WTC11 (cell line): ENCODE measurements at regions not wholly inside any gene's neighbourhood (a gene's known extent, or its start where the extent isn't known, plus 50 kb on each side); places are given as distances from the start of the nearest gene placed in this dataset.

Experiments used
- ATAC-seq: fragments of 200-7000 bp; cut with Tn5 transposase; 2 replicates; pipeline ENCODE4 v1.10.0; 2021; ENCODE audit warnings: mild to moderate bottlenecking, moderate library complexity
- CTCF ChIA-PET: fragments of 300-600 bp; sonication (Branson Sonifier 250); formaldehyde crosslinking; loops from one replicate; lab custom pipeline; 2021; ENCODE audit warnings: antibody characterized with exemption; lab: Charles Lee
- POLR2A ChIA-PET: fragments of 350-600 bp; sonication (Branson Sonifier 250); formaldehyde crosslinking; loops from one replicate; lab custom pipeline; 2021; ENCODE audit warnings: antibody characterized with exemption; lab: Charles Lee
- DNase-seq: peaks from one replicate; pipeline ENCODE4 v3.0.0; 2021; ENCODE audit warnings: low spot score
- H3K27ac Mint-ChIP-seq: 2 replicates; pipeline ENCODE4 v1.8.0; 2021; ENCODE audit warnings: mixed read lengths
- H3K27me3 Mint-ChIP-seq: 2 replicates; pipeline ENCODE4 v1.8.0; 2021; ENCODE audit warnings: low read depth, mild to moderate bottlenecking, moderate library complexity, mixed read lengths
- H3K36me3 Mint-ChIP-seq: 2 replicates; pipeline ENCODE4 v1.8.0; 2021; ENCODE audit warnings: mixed read lengths
- H3K4me1 Mint-ChIP-seq: 2 replicates; pipeline ENCODE4 v1.8.0; 2022; ENCODE audit warnings: mixed read lengths
- H3K4me3 Mint-ChIP-seq: 2 replicates; pipeline ENCODE4 v1.8.0; 2021; ENCODE audit warnings: mild to moderate bottlenecking, moderate library complexity, mixed read lengths
- H3K9me3 Mint-ChIP-seq: 2 replicates; pipeline ENCODE4 v1.8.0; 2021; ENCODE audit warnings: mixed read lengths
- AFF4 ChIP-seq: sonication (generic); formaldehyde crosslinking; IDR thresholded peaks from 2 replicates; pipeline ENCODE4 v1.8.1; 2023; ENCODE audit warnings: mild to moderate bottlenecking, missing genetic modification reagents, borderline replicate concordance
- ATF1 ChIP-seq: sonication (generic); formaldehyde crosslinking; IDR thresholded peaks from 2 replicates; pipeline ENCODE4 v1.8.1; 2023; ENCODE audit warnings: mild to moderate bottlenecking, moderate library complexity, missing genetic modification reagents
- FOXJ3 ChIP-seq: sonication (generic); formaldehyde crosslinking; IDR thresholded peaks from 2 replicates; pipeline ENCODE4 v1.9.0; 2021; ENCODE audit warnings: missing genetic modification reagents, mild to moderate bottlenecking, borderline replicate concordance
- FOXP1 ChIP-seq: sonication (generic); formaldehyde crosslinking; IDR thresholded peaks from 2 replicates; pipeline ENCODE4 v1.8.0; 2022; ENCODE audit warnings: missing genetic modification reagents, mild to moderate bottlenecking, moderate library complexity, borderline replicate concordance
- GTF2I ChIP-seq: fragments of 250-450 bp; sonication (Bioruptor Pico); conservative IDR thresholded peaks from 2 replicates; pipeline ENCODE4 v1.4.0; 2021; ENCODE audit warnings: mild to moderate bottlenecking
- JUN ChIP-seq: sonication (generic); formaldehyde crosslinking; IDR thresholded peaks from 2 replicates; pipeline ENCODE4 v1.8.0; 2023; ENCODE audit warnings: mild to moderate bottlenecking, missing genetic modification reagents
- NFATC4 ChIP-seq: fragments of 250-450 bp; sonication (Bioruptor Pico); IDR thresholded peaks from 2 replicates; pipeline ENCODE4 v1.9.0; 2021; ENCODE audit warnings: mild to moderate bottlenecking
- NR2C2 ChIP-seq: sonication (generic); formaldehyde crosslinking; IDR thresholded peaks from 2 replicates; pipeline ENCODE4 v1.8.0; 2022; ENCODE audit warnings: mild to moderate bottlenecking, missing genetic modification reagents
- RORB ChIP-seq: fragments of 250-450 bp; sonication (Bioruptor Pico); IDR thresholded peaks from 2 replicates; pipeline ENCODE4 v1.9.0; 2021; ENCODE audit warnings: mild to moderate bottlenecking
- STAT6 ChIP-seq: sonication (generic); formaldehyde crosslinking; conservative IDR thresholded peaks from 2 replicates; pipeline ENCODE4 v1.8.1; 2023; ENCODE audit warnings: mild to moderate bottlenecking, low read depth, missing genetic modification reagents, moderate library complexity
- ZNF317 ChIP-seq: sonication (generic); formaldehyde crosslinking; IDR thresholded peaks from 2 replicates; pipeline ENCODE4 v1.8.1; 2023; ENCODE audit warnings: low read depth, mild to moderate bottlenecking, moderate library complexity, missing genetic modification reagents, borderline replicate concordance
- TF ChIP-seq, protein P1 (sequence below): fragments of 250-450 bp; sonication (Bioruptor Pico); IDR thresholded peaks from 2 replicates; pipeline ENCODE4 v1.8.0; 2021; ENCODE audit warnings: mild to moderate bottlenecking

GRCh38 chr6:167470836-167471547 is 146.1 kb downstream of the TTLL2 start:
- Mint-ChIP-seq H3K9me3 (no peaks in the 10 kb centered on the region), H3K4me3 (no peak overlapping the region)
- DNase-seq (no peak), ATAC-seq (no peak)
- POLR2A ChIA-PET = no interaction called here
- no peak for TF ChIP-seq FOXJ3 (CRISPR knock-in tag)
- TF ChIP-seq FOXP1 (CRISPR knock-in tag) = no peak
- TF ChIP-seq, all 79 proteins: peak for 0
- Mint-ChIP-seq H3K27me3 (peaks cover 2% of the 10 kb centered on the region; the same call in 1 of the 2 replicates), H3K4me1 (peaks cover 46% of the 10 kb centered on the region), H3K27ac (no peak overlapping the region), H3K36me3 (no peaks in the 10 kb centered on the region)
- CTCF ChIA-PET = no interaction called here

- H3K36me3 Mint-ChIP-seq = no peaks in the 10 kb centered on the region
- H3K4me1 Mint-ChIP-seq = peaks cover 52% of the 10 kb centered on the region
- peaks cover 2% of the 10 kb centered on the region; the same call in 1 of the 2 replicates for H3K27me3 Mint-ChIP-seq
- no peaks in the 10 kb centered on the region for H3K9me3 Mint-ChIP-seq
- no peak overlapping the region for H3K27ac Mint-ChIP-seq
- no peak for TF ChIP-seq NR2C2 (CRISPR knock-in tag)
- no peak for TF ChIP-seq GTF2I (CRISPR knock-in tag)
- DNase-seq (no peak), ATAC-seq (no peak)
- CTCF ChIA-PET = no interaction called here
- H3K4me3 Mint-ChIP-seq = no peak overlapping the region
- POLR2A ChIA-PET = no interaction called here
These were observed 146.7 kb downstream of the TTLL2 start for GRCh38 chr6:167471548-167471930.

DNA sequence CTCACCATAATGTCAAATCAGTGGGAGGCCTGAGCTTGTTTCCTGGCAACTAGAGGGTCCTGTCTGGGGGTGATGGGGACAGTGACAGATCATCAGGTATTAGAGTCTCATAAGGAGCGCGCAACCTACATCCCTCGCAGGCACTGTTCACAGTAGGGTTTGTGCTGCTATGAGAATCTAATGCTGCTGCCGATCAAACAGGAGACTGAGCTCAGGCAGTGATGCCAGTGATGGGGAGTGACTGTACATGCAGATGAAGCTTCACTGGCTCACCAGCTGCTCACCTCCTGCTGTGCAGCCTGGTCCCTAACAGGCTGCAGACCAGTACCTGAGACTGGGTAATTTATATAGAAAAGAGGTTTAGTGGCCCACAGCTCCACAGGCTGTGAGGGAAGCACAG is 147.3 kb downstream of the TTLL2 start:
- no peak for TF ChIP-seq RORB (CRISPR knock-in tag)
- no peak for TF ChIP-seq AFF4 (CRISPR knock-in tag)
- TF ChIP-seq ZNF317 = no peak
- TF ChIP-seq, protein P1, sequence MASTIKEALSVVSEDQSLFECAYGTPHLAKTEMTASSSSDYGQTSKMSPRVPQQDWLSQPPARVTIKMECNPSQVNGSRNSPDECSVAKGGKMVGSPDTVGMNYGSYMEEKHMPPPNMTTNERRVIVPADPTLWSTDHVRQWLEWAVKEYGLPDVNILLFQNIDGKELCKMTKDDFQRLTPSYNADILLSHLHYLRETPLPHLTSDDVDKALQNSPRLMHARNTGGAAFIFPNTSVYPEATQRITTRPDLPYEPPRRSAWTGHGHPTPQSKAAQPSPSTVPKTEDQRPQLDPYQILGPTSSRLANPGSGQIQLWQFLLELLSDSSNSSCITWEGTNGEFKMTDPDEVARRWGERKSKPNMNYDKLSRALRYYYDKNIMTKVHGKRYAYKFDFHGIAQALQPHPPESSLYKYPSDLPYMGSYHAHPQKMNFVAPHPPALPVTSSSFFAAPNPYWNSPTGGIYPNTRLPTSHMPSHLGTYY (CRISPR knock-in tag) = no peak
- TF ChIP-seq STAT6 = no peak
- TF ChIP-seq ATF1 (CRISPR knock-in tag) = no peak
- TF ChIP-seq JUN (CRISPR knock-in tag) = no peak
- TF ChIP-seq NFATC4 (CRISPR knock-in tag) = no peak
- TF ChIP-seq, all 79 proteins: peak for 0
- Mint-ChIP-seq H3K9me3 (no peaks in the 10 kb centered on the region), H3K27ac (no peak overlapping the region), H3K27me3 (peaks cover 2% of the 10 kb centered on the region; the same call in 1 of the 2 replicates), H3K4me1 (peaks cover 56% of the 10 kb centered on the region), H3K4me3 (no peak overlapping the region), H3K36me3 (no peaks in the 10 kb centered on the region)
- ATAC-seq = no peak
- ChIA-PET CTCF (no interaction called here), POLR2A (no interaction called here)
- no peak for DNase-seq
